Gastrocnemius medialis (tissue), 4 donors: ENCODE measurements at regions not wholly inside any gene's neighbourhood (a gene's known extent, or its start where the extent isn't known, plus 50 kb on each side); places are given as distances from the start of the nearest gene placed in this dataset.

Experiments used
- ATAC-seq, 2 donors: fragments of 150-250 bp; one replicate each; pipeline ENCODE4 v1.9.1; 2016
- DNase-seq, 2 donors: peaks; one replicate each; pipeline ENCODE4 v3.0.0-alpha.2; 2019
- H3K27ac ChIP-seq, 4 donors: fragments of 200-600 bp; sonication (generic); 1 replicate in 1 of 4; 2 replicates in 3 of 4; pipeline ENCODE4 v1.5.1; 2016 to 2018; ENCODE audit warnings: mild to moderate bottlenecking in 2 of 4, moderate library complexity in 1 of 4
- H3K27me3 ChIP-seq, 3 donors: fragments of 200-600 bp; sonication (generic) in 2 of 3; 1 replicate in 1 of 3; 2 replicates in 2 of 3; pipeline versions ENCODE4 v1.5.1 to v1.6.0; 2016 to 2019; ENCODE audit warnings: mild to moderate bottlenecking in 1 of 3, moderate library complexity in 1 of 3
- H3K36me3 ChIP-seq, 2 donors: fragments of 200-600 bp; sonication (generic) in 1 of 2; one replicate each; pipeline ENCODE4 v1.5.1; 2017 to 2018
- H3K4me1 ChIP-seq, 2 donors: fragments of 200-600 bp; sonication (generic) in 1 of 2; one replicate each; pipeline ENCODE4 v1.5.1; 2016 to 2017; ENCODE audit warnings: mild to moderate bottlenecking in 2 of 2
- H3K4me3 ChIP-seq, 4 donors: fragments of 200-600 bp; sonication (generic) in 3 of 4; 1 replicate in 1 of 4; 2 replicates in 3 of 4; pipeline ENCODE4 v1.5.1; 2016 to 2019; ENCODE audit warnings: mild to moderate bottlenecking in 2 of 4
- H3K9me3 ChIP-seq, 3 donors: fragments of 200-600 bp; sonication (generic) in 2 of 3; 1 replicate in 1 of 3; 2 replicates in 2 of 3; pipeline ENCODE4 v1.5.1; 2016 to 2019
- CTCF ChIP-seq, 5 experiments: fragments of 450-650 bp in 3 of 5; fragments of 200-600 bp in 2 of 5; sonication (generic) in 2 of 5; IDR thresholded peaks in 4 of 5; conservative IDR thresholded peaks in 1 of 5; 1 replicate in 4 of 5; 2 replicates in 1 of 5; pipeline ENCODE4 v1.5.1; 2016 to 2019; ENCODE audit warnings: antibody characterized with exemption in 5 of 5, mild to moderate bottlenecking in 3 of 5, moderate library complexity in 3 of 5
- POLR2A ChIP-seq, 2 donors: fragments of 450-650 bp; IDR thresholded peaks; one replicate each; pipeline ENCODE4 v1.6.1; 2017; ENCODE audit warnings: antibody characterized with exemption in 2 of 2, mild to moderate bottlenecking in 2 of 2, moderate library complexity in 2 of 2
- in situ Hi-C, 4 donors: fragments of 200-750 bp; cut with MboI; loops; one replicate each; pipeline versions ENCODE4 v1.15.0 to v1.8.0; 2017; ENCODE audit warnings: low sequenced_read_pairs in 4 of 4
- intact Hi-C: fragments of 100-400 bp; cut with DNase I; formaldehyde crosslinking; loops from one replicate; pipeline ENCODE4 v1.15.1; 2023; ENCODE audit warnings: low total_unique reads

- H3K27ac ChIP-seq = peak overlapping the region in 3 of 4 donors; percentile 52 to 61 (median 56)
- no peaks in the 10 kb centered on the region for H3K27me3 ChIP-seq
- intact Hi-C loops (loop anchor here (2.0 to 5.0 kb wide), 2 partner anchors 38 to 65 kb away; no protein-coding TSS in a partner anchor), in situ Hi-C loops (no loop called here)
- peak in 1 of 2 donors; percentile 48 for DNase-seq
- TF ChIP-seq CTCF (IDR thresholded peaks at IDR 0.05 in 4 of 5, conservative IDR thresholded peaks at IDR 0.05 in 1 of 5) = no peak
- TF ChIP-seq POLR2A (IDR thresholded peaks at IDR 0.05) = no peak
- peak; percentile 67 to 69 for ATAC-seq
- peaks cover 11 to 13% of the 10 kb centered on the region in 2 donors for H3K4me1 ChIP-seq
- H3K9me3 ChIP-seq = no peaks in the 10 kb centered on the region
- no peak overlapping the region for H3K4me3 ChIP-seq
- no peaks in the 10 kb centered on the region for H3K36me3 ChIP-seq
Measured at GRCh38 chrX:68932611-68933010, 103.8 kb downstream of the EFNB1 start.

- in situ Hi-C loops = no loop called here
- ATAC-seq (peak in 1 of 2 donors; percentile 18), DNase-seq (peak in 1 of 2 donors; percentile 19)
- intact Hi-C loops = loop anchor here (5.0 kb wide), 1 partner anchor 66 kb away; no protein-coding TSS in a partner anchor
- peaks cover 11 to 13% of the 10 kb centered on the region in 2 donors for H3K4me1 ChIP-seq
- no peaks in the 10 kb centered on the region for H3K9me3 ChIP-seq
- H3K27me3 ChIP-seq = no peaks in the 10 kb centered on the region
- TF ChIP-seq POLR2A (IDR thresholded peaks at IDR 0.05) (no peak), CTCF (IDR thresholded peaks at IDR 0.05 in 4 of 5, conservative IDR thresholded peaks at IDR 0.05 in 1 of 5) (no peak)
- no peaks in the 10 kb centered on the region for H3K36me3 ChIP-seq
- H3K4me3 ChIP-seq = no peak overlapping the region
- H3K27ac ChIP-seq = peak overlapping the region; percentile 55 to 74 (median 60)
Measured at GRCh38 chrX:68931345-68931744, 102.5 kb downstream of the EFNB1 start.

- ATAC-seq (no peak), DNase-seq (no peak)
- Histone ChIP-seq H3K27me3 (no peaks in the 10 kb centered on the region), H3K4me1 (peaks cover 11 to 13% of the 10 kb centered on the region in 2 donors), H3K4me3 (no peak overlapping the region), H3K9me3 (no peaks in the 10 kb centered on the region), H3K27ac (peak overlapping the region; percentile 56 to 74 (median 68)), H3K36me3 (no peaks in the 10 kb centered on the region)
- TF ChIP-seq POLR2A (IDR thresholded peaks at IDR 0.05) = no peak
- no peak for TF ChIP-seq CTCF (IDR thresholded peaks at IDR 0.05 in 4 of 5, conservative IDR thresholded peaks at IDR 0.05 in 1 of 5)
- in situ Hi-C loops = no loop called here
- intact Hi-C loops = loop anchor here (5.0 kb wide), 1 partner anchor 67 kb away; no protein-coding TSS in a partner anchor
Measured at GRCh38 chrX:68930542-68931317, 101.9 kb downstream of the EFNB1 start.

- TF ChIP-seq POLR2A (IDR thresholded peaks at IDR 0.05) (no peak), CTCF (IDR thresholded peaks at IDR 0.05 in 4 of 5, conservative IDR thresholded peaks at IDR 0.05 in 1 of 5) (no peak)
- Histone ChIP-seq H3K4me1 (peaks cover 11 to 13% of the 10 kb centered on the region in 2 donors), H3K27ac (peak overlapping the region; percentile 56 to 74 (median 68)), H3K36me3 (no peaks in the 10 kb centered on the region), H3K9me3 (no peaks in the 10 kb centered on the region), H3K4me3 (no peak overlapping the region), H3K27me3 (no peaks in the 10 kb centered on the region)
- in situ Hi-C loops = no loop called here
- peak; percentile 83 to 88 for ATAC-seq
- intact Hi-C loops = loop anchor here (5.0 kb wide), 1 partner anchor 68 kb away; no protein-coding TSS in a partner anchor
- DNase-seq = peak; percentile 37 to 64
Measured at GRCh38 chrX:68929332-68930150, 100.7 kb downstream of the EFNB1 start.
